C4-2B (cell line): ENCODE measurements at regions not wholly inside any gene's neighbourhood (a gene's known extent, or its start where the extent isn't known, plus 50 kb on each side); places are given as distances from the start of the nearest gene placed in this dataset.

ENCODE experiments used
- H3K27ac ChIP-seq: fragments of 450-650 bp; 2 replicates; pipeline ENCODE4 v1.5.1; 2017
- CTCF ChIP-seq: fragments of 450-650 bp; conservative IDR thresholded peaks from 2 replicates; pipeline ENCODE4 v1.5.1; 2017; ENCODE audit warnings: mild to moderate bottlenecking
- ZFX ChIP-seq: fragments of 450-650 bp; IDR thresholded peaks from 2 replicates; pipeline ENCODE4 v1.6.1; 2017

DNA sequence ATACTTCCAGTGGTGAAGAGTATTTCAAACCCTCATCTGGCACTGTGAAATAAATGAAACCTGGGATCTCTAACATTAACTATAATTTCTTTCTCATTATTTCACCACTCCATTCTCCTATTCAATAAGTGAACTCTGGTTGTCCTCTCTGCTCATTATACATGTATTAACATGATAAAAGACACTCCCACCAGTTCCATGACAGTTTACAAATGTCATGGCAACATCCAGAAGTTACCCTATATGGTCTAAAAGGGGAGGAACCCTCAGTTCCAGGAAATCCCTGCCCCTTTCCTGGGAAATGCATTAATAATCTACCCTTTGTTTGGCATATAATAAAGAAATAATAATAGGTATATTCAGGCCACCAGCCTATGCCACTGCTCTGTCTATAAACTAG lies 62.7 kb upstream of the BRINP3 start:
- TF ChIP-seq ZFX (no peak), CTCF (no peak)
- H3K27ac ChIP-seq: no peak overlapping the region

GRCh38 chr1:190551638-190552037 lies 74.0 kb upstream of the BRINP3 start:
- H3K27ac ChIP-seq: no peak overlapping the region
- no peak for TF ChIP-seq CTCF
- TF ChIP-seq ZFX: no peak

DNA sequence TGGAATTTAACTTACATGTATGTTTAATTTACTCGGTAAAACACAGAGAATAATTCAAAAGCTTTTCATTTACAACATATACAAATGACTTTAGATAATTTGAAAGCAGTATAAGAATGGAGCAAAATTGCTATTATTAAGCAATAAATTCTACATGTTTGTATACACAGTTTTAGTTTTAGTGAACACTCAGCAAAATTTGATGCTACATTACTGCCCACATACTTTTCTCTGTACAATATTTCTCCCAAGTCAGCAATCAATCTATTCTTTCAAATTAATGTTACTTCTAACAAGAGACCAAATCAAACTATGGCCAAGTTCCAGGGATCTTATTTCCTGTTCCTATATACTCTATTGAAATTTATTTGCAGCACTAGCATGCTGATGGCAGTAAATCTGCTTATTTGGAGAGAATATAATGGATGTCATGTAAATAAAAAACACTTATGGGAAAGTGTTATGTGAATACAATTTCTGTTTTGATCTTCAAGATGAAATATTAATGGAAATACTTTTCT lies 82.6 kb upstream of the BRINP3 start:
- no peak overlapping the region for H3K27ac ChIP-seq
- TF ChIP-seq CTCF (no peak), ZFX (no peak)

GRCh38 chr1:190563230-190563629 lies 85.6 kb upstream of the BRINP3 start:
- TF ChIP-seq CTCF (no peak), ZFX (no peak)

GRCh38 chr1:190564117-190564516 lies 86.5 kb upstream of the BRINP3 start:
- no peak overlapping the region for H3K27ac ChIP-seq
- TF ChIP-seq CTCF (no peak), ZFX (no peak)

More at GRCh38 chr1:190563230-190563629, 85.6 kb upstream of the BRINP3 start:
- no peak overlapping the region for H3K27ac ChIP-seq

DNA sequence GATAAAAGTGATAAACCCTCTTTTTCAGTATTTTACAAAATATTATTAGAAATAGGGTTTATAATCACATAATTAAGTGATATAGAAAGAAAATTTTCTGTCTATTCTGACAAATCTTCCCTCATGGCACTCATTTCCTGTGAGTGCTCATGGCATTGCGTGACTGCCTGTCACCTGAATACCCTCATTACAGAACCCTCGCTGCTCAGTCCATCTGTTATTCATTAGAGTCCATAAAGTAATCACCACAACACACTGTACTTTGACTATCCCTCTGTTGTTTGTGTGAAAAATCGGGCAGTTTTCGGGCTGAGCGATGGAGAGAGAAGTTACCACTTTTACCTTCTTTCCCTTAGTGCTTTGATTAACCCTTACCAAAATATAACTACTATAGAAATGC lies 100.4 kb upstream of the BRINP3 start:
- no peak for TF ChIP-seq ZFX
- no peak for TF ChIP-seq CTCF
- no peak overlapping the region for H3K27ac ChIP-seq

GRCh38 chr1:190578526-190578925 lies 100.9 kb upstream of the BRINP3 start:
- no peak overlapping the region for H3K27ac ChIP-seq
- TF ChIP-seq ZFX (no peak), CTCF (no peak)
